H1 (cell line): ENCODE measurements at regions not wholly inside any gene's neighbourhood (a gene's known extent, or its start where the extent isn't known, plus 50 kb on each side); places are given as distances from the start of the nearest gene placed in this dataset.

Source experiments
- CTCF ChIA-PET: fragments of 300-600 bp; sonication (Branson Sonifier 250); formaldehyde crosslinking; loops from one replicate; lab custom pipeline; 2021; ENCODE audit not compliant: partially characterized antibody; lab: Charles Lee
- POLR2A ChIA-PET: fragments of 300-600 bp; sonication (Branson Sonifier 250); formaldehyde crosslinking; loops from one replicate; lab custom pipeline; 2021; ENCODE audit warnings: inconsistent platforms; ENCODE audit not compliant: partially characterized antibody; lab: Charles Lee
- DNase-seq, 2 experiments: peaks; one replicate each; pipeline versions ENCODE4 v3.0.0 to v3.0.0-alpha.2; 2010 to 2022; ENCODE audit warnings: low spot score in 2 of 2, low read depth in 1 of 2, mixed read lengths in 1 of 2
- FAIRE-seq: peaks from 2 replicates; lab custom pipeline; 2011; peaks lifted over from hg19 to GRCh38; lab: Jason Lieb, UNC
- H2AFZ ChIP-seq: 2 replicates; pipeline ENCODE4 v1.8.1; 2012; ENCODE audit warnings: low read length, inconsistent platforms
- H2AK5ac ChIP-seq: 2 replicates; pipeline ENCODE4 v1.6.1; 2013; ENCODE audit warnings: low read depth, low read length
- H2BK120ac ChIP-seq: replicated peaks from 2 replicates; pipeline ENCODE3; 2013; ENCODE audit warnings: low read depth, low read length, inconsistent platforms
- H2BK12ac ChIP-seq: 2 replicates; pipeline ENCODE4 v1.6.1; 2013; ENCODE audit warnings: low read depth, low read length
- H2BK15ac ChIP-seq: 2 replicates; pipeline ENCODE4 v1.6.1; 2013; ENCODE audit warnings: low read length
- H2BK20ac ChIP-seq: 2 replicates; pipeline ENCODE4 v1.6.1; 2013; ENCODE audit warnings: low read length
- H2BK5ac ChIP-seq: 2 replicates; pipeline ENCODE4 v1.6.1; 2013; ENCODE audit warnings: low read depth, low read length
- H3K14ac ChIP-seq: 2 replicates; pipeline ENCODE4 v1.6.1; 2013; ENCODE audit warnings: inconsistent platforms; ENCODE audit not compliant: insufficient read length
- H3K18ac ChIP-seq: 2 replicates; pipeline ENCODE4 v1.6.1; 2013; ENCODE audit warnings: low read length; ENCODE audit errors: extremely low read depth
- H3K23ac ChIP-seq: 2 replicates; pipeline ENCODE4 v1.6.1; 2013; ENCODE audit warnings: inconsistent platforms; ENCODE audit not compliant: insufficient read length
- H3K23me2 ChIP-seq: 2 replicates; pipeline ENCODE4 v1.6.1; 2013; ENCODE audit warnings: low read depth, low read length
- H3K27ac ChIP-seq: 2 replicates; pipeline ENCODE4 v1.6.1; 2011; ENCODE audit warnings: low read depth, low read length, inconsistent platforms
- H3K27me3 ChIP-seq, 4 experiments: replicated peaks in 1 of 4; 1 replicate in 1 of 4; 2 replicates in 3 of 4; pipeline versions ENCODE4 v1.6.1 to v1.8.1; 2011 to 2013; ENCODE audit warnings: low read length in 3 of 4, mild to moderate bottlenecking in 3 of 4, inconsistent platforms in 2 of 4, mixed read lengths in 2 of 4, moderate library complexity in 1 of 4; ENCODE audit not compliant: control insufficient read depth in 3 of 4, insufficient read depth in 3 of 4; ENCODE audit errors: extremely low read depth in 1 of 4
- H3K36me3 ChIP-seq, 4 experiments: 2 replicates each; pipeline versions ENCODE4 v1.6.1 to v1.8.1; 2011 to 2013; ENCODE audit warnings: mild to moderate bottlenecking in 4 of 4, low read length in 3 of 4, moderate library complexity in 2 of 4, control low read depth in 1 of 4, inconsistent platforms in 1 of 4; ENCODE audit not compliant: insufficient read depth in 4 of 4, control insufficient read depth in 2 of 4
- H3K4ac ChIP-seq: replicated peaks from 2 replicates; pipeline ENCODE3; 2013; ENCODE audit warnings: low read length, low read depth, mixed read lengths, inconsistent platforms; ENCODE audit not compliant: insufficient read length
- H3K4me1 ChIP-seq, 4 experiments: replicated peaks in 1 of 4; 1 replicate in 1 of 4; 2 replicates in 3 of 4; pipeline versions ENCODE4 v1.6.1 to v1.8.1; 2011 to 2013; ENCODE audit warnings: low read length in 3 of 4, inconsistent platforms in 2 of 4, mixed read lengths in 1 of 4; ENCODE audit not compliant: insufficient read depth in 4 of 4, control insufficient read depth in 3 of 4
- H3K4me2 ChIP-seq, 2 experiments: 2 replicates each; pipeline versions ENCODE4 v1.6.1 to v1.8.1; 2011 to 2013; ENCODE audit warnings: low read depth in 2 of 2, low read length in 2 of 2, control low read depth in 1 of 2, inconsistent platforms in 1 of 2, mild to moderate bottlenecking in 1 of 2; ENCODE audit not compliant: insufficient read depth in 1 of 2
- H3K4me3 ChIP-seq, 4 experiments: fragments of 200-600, 300-600 bp in 1 of 4; sonication (generic), shearing (Covaris generic), sonication (Bioruptor Twin) in 1 of 4; 2 replicates each; pipeline versions ENCODE4 v1.5.1 to v1.8.1; 2011 to 2016; ENCODE audit warnings: low read length in 4 of 4, low read depth in 3 of 4, control low read depth in 2 of 4, inconsistent platforms in 2 of 4, mild to moderate bottlenecking in 2 of 4, mixed read lengths in 1 of 4, moderate library complexity in 1 of 4; ENCODE audit not compliant: insufficient read depth in 2 of 4; ENCODE audit errors: extremely low read depth in 1 of 4
- H3K56ac ChIP-seq: replicated peaks from 2 replicates; pipeline ENCODE3; 2013; ENCODE audit warnings: low read depth, mild to moderate bottlenecking, mixed read lengths, low read length, inconsistent platforms; ENCODE audit not compliant: insufficient read length
- H3K79me1 ChIP-seq: 2 replicates; pipeline ENCODE4 v1.6.1; 2013; ENCODE audit warnings: low read depth, low read length, control low read depth
- H3K79me2 ChIP-seq, 2 experiments: 2 replicates each; pipeline versions ENCODE4 v1.6.1 to v1.8.1; 2012 to 2013; ENCODE audit warnings: low read length in 2 of 2, mild to moderate bottlenecking in 2 of 2, inconsistent platforms in 1 of 2; ENCODE audit not compliant: insufficient read depth in 2 of 2, control insufficient read depth in 1 of 2
- H3K9ac ChIP-seq, 4 experiments: replicated peaks in 1 of 4; 1 replicate in 1 of 4; 2 replicates in 3 of 4; pipeline versions ENCODE4 v1.6.1 to v1.8.1; 2011 to 2013; ENCODE audit warnings: low read depth in 3 of 4, low read length in 3 of 4, control low read depth in 2 of 4, mild to moderate bottlenecking in 2 of 4, moderate library complexity in 2 of 4, inconsistent platforms in 1 of 4; ENCODE audit errors: extremely low read depth in 1 of 4
- H3K9me3 ChIP-seq, 2 experiments: 2 replicates each; pipeline versions ENCODE4 v1.6.1 to v1.8.1; 2012 to 2013; ENCODE audit warnings: mild to moderate bottlenecking in 2 of 2, moderate library complexity in 2 of 2, control low read depth in 1 of 2, inconsistent platforms in 1 of 2, low read depth in 1 of 2, low read length in 1 of 2, mixed read lengths in 1 of 2; ENCODE audit not compliant: insufficient read depth in 2 of 2
- H4K20me1 ChIP-seq, 2 experiments: replicated peaks in 1 of 2; 2 replicates each; pipeline versions ENCODE3 to v1.8.1; 2011 to 2013; ENCODE audit warnings: inconsistent platforms in 2 of 2, low read length in 2 of 2, mild to moderate bottlenecking in 1 of 2; ENCODE audit not compliant: insufficient read depth in 2 of 2, control insufficient read depth in 1 of 2
- H4K5ac ChIP-seq: 2 replicates; pipeline ENCODE4 v1.6.1; 2013; ENCODE audit warnings: low read length, low read depth, mixed read lengths, inconsistent platforms; ENCODE audit not compliant: insufficient read length
- H4K8ac ChIP-seq: 2 replicates; pipeline ENCODE4 v1.8.0; 2013; ENCODE audit warnings: mild to moderate bottlenecking, moderate library complexity, low read length, inconsistent platforms; ENCODE audit not compliant: insufficient read depth; ENCODE audit errors: extremely low read depth
- H4K91ac ChIP-seq: replicated peaks from 2 replicates; pipeline ENCODE3; 2013; ENCODE audit warnings: low read length, mixed read lengths, inconsistent platforms; ENCODE audit not compliant: insufficient read length
- ATF3 ChIP-seq: IDR thresholded peaks from 2 replicates; pipeline ENCODE4 v1.6.1; 2011; ENCODE audit warnings: low read depth, mild to moderate bottlenecking, low read length; ENCODE audit not compliant: insufficient read depth
- CHD1 ChIP-seq: IDR thresholded peaks from 2 replicates; pipeline ENCODE4 v1.6.1; 2012; ENCODE audit warnings: low read depth, low read length, improper control_type of control experiment
- EP300 ChIP-seq, 2 experiments: IDR thresholded peaks; 1 replicate in 1 of 2; 2 replicates in 1 of 2; pipeline ENCODE4 v1.6.1; 2011 to 2012; ENCODE audit warnings: low read depth in 2 of 2, low read length in 2 of 2, mild to moderate bottlenecking in 2 of 2, borderline replicate concordance in 1 of 2, inconsistent platforms in 1 of 2, moderate library complexity in 1 of 2
- FOSL1 ChIP-seq: IDR thresholded peaks from 2 replicates; pipeline ENCODE4 v1.6.1; 2011; ENCODE audit warnings: mild to moderate bottlenecking, low read depth, low read length, moderate library complexity; ENCODE audit not compliant: insufficient read depth
- GABPA ChIP-seq: IDR thresholded peaks from 2 replicates; pipeline ENCODE4 v1.6.1; 2011; ENCODE audit warnings: mild to moderate bottlenecking, low read length, moderate library complexity, borderline replicate concordance; ENCODE audit not compliant: insufficient read depth
- JUN ChIP-seq: IDR thresholded peaks from 2 replicates; pipeline ENCODE4 v1.6.1; 2011; ENCODE audit warnings: low read depth, mild to moderate bottlenecking, improper control_type of control experiment, low read length
- KDM1A ChIP-seq: fragments of 200-600, 300-600 bp; sonication (generic); IDR thresholded peaks from 2 replicates; pipeline ENCODE4 v1.7.1; 2016; ENCODE audit warnings: mild to moderate bottlenecking, low read length, borderline replicate concordance
- MAX ChIP-seq: IDR thresholded peaks from 2 replicates; pipeline ENCODE4 v1.6.1; 2012; ENCODE audit warnings: inconsistent platforms
- NANOG ChIP-seq: IDR thresholded peaks from 2 replicates; pipeline ENCODE4 v1.6.1; 2011; ENCODE audit warnings: low read length, low read depth, mild to moderate bottlenecking, inconsistent platforms; ENCODE audit not compliant: insufficient read depth, poor library complexity, severe bottlenecking
- SIRT6 ChIP-seq: IDR thresholded peaks from one replicate; pipeline ENCODE4 v1.7.1; 2012; ENCODE audit warnings: low read length, inconsistent platforms
- SIX5 ChIP-seq: IDR thresholded peaks from 2 replicates; pipeline ENCODE4 v1.6.1; 2011; ENCODE audit warnings: mild to moderate bottlenecking, low read depth, low read length
- SP1 ChIP-seq: IDR thresholded peaks from 2 replicates; pipeline ENCODE4 v1.6.1; 2011; ENCODE audit warnings: low read depth, low read length
- TBP ChIP-seq: IDR thresholded peaks from 2 replicates; pipeline ENCODE4 v1.6.1; 2011; ENCODE audit warnings: low read depth, low read length, improper control_type of control experiment
- YY1 ChIP-seq: IDR thresholded peaks from 2 replicates; pipeline ENCODE4 v1.6.1; 2011; ENCODE audit warnings: low read depth, mild to moderate bottlenecking, low read length
- WGBS, 2 experiments: shearing (Covaris generic) in 1 of 2; methylation state at CpG; one replicate each; pipeline versions ENCODE4 v1.1.6 to v1.1.7; 2013 to 2015; ENCODE audit warnings: low lambda C conversion rate in 2 of 2, mixed read lengths in 2 of 2, inconsistent platforms in 1 of 2, low coverage in 1 of 2, missing lambda C conversion rate in 1 of 2; ENCODE audit not compliant: insufficient replicate concordance in 2 of 2, insufficient coverage in 1 of 2, insufficient read length in 1 of 2; ENCODE audit errors: extremely low coverage in 1 of 2, missing lambda C conversion rate in 1 of 2; 5-methylcytosine and 5-hydroxymethylcytosine counted together

GRCh38 chr5:158324236-158324635 is 465.3 kb upstream of the CLINT1 start:
- 92% methylated on average over 3 of the region's 3 CpGs; no CpG with 5 or more reads in 1 of the 2 experiments for WGBS, 2 experiments
- CTCF ChIA-PET = no interaction called here
- Histone ChIP-seq H3K23me2 (no peaks in the 10 kb centered on the region), H3K4me3 (no peak overlapping the region), H3K27me3 (no peaks in the 10 kb centered on the region), H3K23ac (no peak overlapping the region), H2BK120ac (no peak overlapping the region), H4K91ac (no peak overlapping the region), H3K56ac (no peak overlapping the region), H3K18ac (no peak overlapping the region), H3K9me3 (no peaks in the 10 kb centered on the region; a peak in 1 of 4 replicates), H2BK5ac (no peak overlapping the region), H4K20me1 (no peaks in the 10 kb centered on the region), H4K8ac (no peak overlapping the region), H3K14ac (no peak overlapping the region), H3K9ac (no peak overlapping the region), H3K27ac (no peak overlapping the region), H3K36me3 (no peaks in the 10 kb centered on the region), H3K79me1 (no peaks in the 10 kb centered on the region), H3K79me2 (no peaks in the 10 kb centered on the region), H3K4ac (no peak overlapping the region), H2BK20ac (no peak overlapping the region), H3K4me1 (peaks cover 4 to 10% (median 7%) of the 10 kb centered on the region in 4 experiments; a peak in 4 of 7 replicates), H4K5ac (no peak overlapping the region), H3K4me2 (no peak overlapping the region), H2BK15ac (no peak overlapping the region), H2AK5ac (no peak overlapping the region), H2BK12ac (no peak overlapping the region), H2AFZ (no peak overlapping the region)
- POLR2A ChIA-PET = no interaction called here
- no peak for DNase-seq
- no peak for FAIRE-seq
- TF ChIP-seq TBP = no peak
- no peak for TF ChIP-seq KDM1A
- TF ChIP-seq YY1 = no peak
- no peak for TF ChIP-seq SIRT6
- no peak for TF ChIP-seq GABPA
- no peak for TF ChIP-seq JUN
- no peak for TF ChIP-seq SIX5
- TF ChIP-seq EP300 (IDR thresholded peaks at IDR 0.05; ENCODE audit: borderline replicate concordance in 1 of 2, low read depth in 2 of 2, low read length in 2 of 2) = no peak
- no peak for TF ChIP-seq ATF3
- no peak for TF ChIP-seq FOSL1
- TF ChIP-seq SP1 = no peak
- TF ChIP-seq NANOG = no peak
- no peak for TF ChIP-seq MAX
- TF ChIP-seq CHD1 = no peak
